LNCaP clone FGC (cell line): ENCODE measurements at regions not wholly inside any gene's neighbourhood (a gene's known extent, or its start where the extent isn't known, plus 50 kb on each side); places are given as distances from the start of the nearest gene placed in this dataset.
A peak's percentile ranks its signal among the peaks of the same experiment; 100 is the strongest.

Experiments
- DNase-seq: peaks from one replicate; pipeline ENCODE4 v3.0.0-alpha.2; 2011; ENCODE audit warnings: low read depth
- H3K4me3 ChIP-seq: 2 replicates; pipeline ENCODE4 v1.5.1; 2011; ENCODE audit warnings: mild to moderate bottlenecking, low read depth, low read length, control low read depth
- CTCF ChIP-seq: IDR thresholded peaks from 2 replicates; pipeline ENCODE4 v1.5.1; 2012; ENCODE audit warnings: mild to moderate bottlenecking; ENCODE audit not compliant: control insufficient read depth, insufficient read depth; ENCODE audit errors: extremely low read depth

- no peak for DNase-seq
- no peak for TF ChIP-seq CTCF
- H3K4me3 ChIP-seq = no peak overlapping the region
Measured at GRCh38 chr9:119963798-119964372, 594.6 kb upstream of the BRINP1 start.

GRCh38 chr9:119963258-119963797 lies 594.1 kb upstream of the BRINP1 start:
- no peak for TF ChIP-seq CTCF
- no peak for DNase-seq
- no peak overlapping the region for H3K4me3 ChIP-seq

GRCh38 chr9:119961774-119962424 lies 592.7 kb upstream of the BRINP1 start:
- DNase-seq = no peak
- TF ChIP-seq CTCF = peak; percentile 89
- no peak overlapping the region for H3K4me3 ChIP-seq

GRCh38 chr9:119959846-119960545 lies 590.8 kb upstream of the BRINP1 start:
- no peak for TF ChIP-seq CTCF
- no peak overlapping the region for H3K4me3 ChIP-seq
- DNase-seq = no peak

GRCh38 chr9:119956111-119956510 lies 586.9 kb upstream of the BRINP1 start:
- no peak overlapping the region for H3K4me3 ChIP-seq
- no peak for TF ChIP-seq CTCF
- DNase-seq = no peak

GRCh38 chr9:119955276-119955675 lies 586.0 kb upstream of the BRINP1 start:
- no peak for TF ChIP-seq CTCF
- no peak for DNase-seq
- H3K4me3 ChIP-seq = no peak overlapping the region
